GM21447 (cell line): ENCODE measurements at regions not wholly inside any gene's neighbourhood (a gene's known extent, or its start where the extent isn't known, plus 50 kb on each side); places are given as distances from the start of the nearest gene placed in this dataset.
"Not testable (repeated sequence)": the region's sequence is repeated elsewhere in the genome, so short reads cannot be mapped to it uniquely, and the experiment has no call there.

Experiments used
- ATAC-seq: cut with Tn5 transposase; IDR thresholded peaks from one replicate; pipeline ENCODE4 v1.9.1; 2021; ENCODE audit not compliant: unreplicated experiment

GRCh38 chr3:110901536-110901935, 170.1 kb upstream of the NECTIN3 start:
- ATAC-seq = no peak

GRCh38 chr3:110902453-110903085, 169.0 kb upstream of the NECTIN3 start:
- no peak for ATAC-seq

GRCh38 chr3:110903771-110904519, 167.7 kb upstream of the NECTIN3 start:
- no peak for ATAC-seq

- ATAC-seq = no peak
Measured at GRCh38 chr3:110904520-110904890, 167.1 kb upstream of the NECTIN3 start.

- ATAC-seq = no peak
Measured at GRCh38 chr3:110905121-110905520, 166.5 kb upstream of the NECTIN3 start.

GRCh38 chr3:110909839-110910238, 161.8 kb upstream of the NECTIN3 start:
- no peak for ATAC-seq

GRCh38 chr3:110910346-110910955, 161.2 kb upstream of the NECTIN3 start:
- no peak for ATAC-seq

GRCh38 chr3:110918963-110919362, 152.7 kb upstream of the NECTIN3 start:
- ATAC-seq = no peak

- no peak for ATAC-seq
Measured at GRCh38 chr3:110925798-110926197, 145.8 kb upstream of the NECTIN3 start.

GRCh38 chr3:110928016-110928662, 143.5 kb upstream of the NECTIN3 start:
- ATAC-seq = no peak

GRCh38 chr3:110929816-110930215, 141.8 kb upstream of the NECTIN3 start:
- no peak for ATAC-seq

GRCh38 chr3:110932567-110932966, 139.0 kb upstream of the NECTIN3 start:
- ATAC-seq = no peak

- ATAC-seq = no peak
Measured at GRCh38 chr3:110933821-110934426, 137.7 kb upstream of the NECTIN3 start.

GRCh38 chr3:110938629-110939028, 133.0 kb upstream of the NECTIN3 start:
- ATAC-seq = no peak

GRCh38 chr3:110940055-110940454, 131.6 kb upstream of the NECTIN3 start:
- ATAC-seq = no peak

GRCh38 chr3:110944782-110945181, 126.8 kb upstream of the NECTIN3 start:
- ATAC-seq = no peak

- ATAC-seq = no peak
Measured at GRCh38 chr3:110946810-110947209, 124.8 kb upstream of the NECTIN3 start.

- ATAC-seq = not testable (repeated sequence)
Measured at GRCh38 chr3:110949194-110949593, 122.4 kb upstream of the NECTIN3 start.

- ATAC-seq = no peak
Measured at GRCh38 chr3:110955301-110955880, 116.2 kb upstream of the NECTIN3 start.

- no peak for ATAC-seq
Measured at GRCh38 chr3:110956081-110956480, 115.5 kb upstream of the NECTIN3 start.
